Loucy (cell line): ENCODE measurements at regions not wholly inside any gene's neighbourhood (a gene's known extent, or its start where the extent isn't known, plus 50 kb on each side); places are given as distances from the start of the nearest gene placed in this dataset.

Experiments used
- H2AFZ ChIP-seq: fragments of 200-600 bp; sonication (generic); 2 replicates; pipeline ENCODE4 v1.6.0; 2016; ENCODE audit warnings: antibody characterized with exemption, mild to moderate bottlenecking, low read length, moderate library complexity
- H3F3A ChIP-seq: fragments of 200-600 bp; 2 replicates; pipeline ENCODE4 v1.6.0; 2016; ENCODE audit warnings: antibody characterized with exemption, low read depth, mild to moderate bottlenecking
- H3K27me3 ChIP-seq: fragments of 200-600 bp; sonication (generic); 2 replicates; pipeline ENCODE4 v1.6.1; 2014; ENCODE audit warnings: low read length, mild to moderate bottlenecking; ENCODE audit not compliant: insufficient read depth, poor library complexity, severe bottlenecking
- H3K36me3 ChIP-seq: fragments of 200-600 bp; sonication (generic); 2 replicates; pipeline ENCODE4 v1.6.1; 2016; ENCODE audit warnings: low read length; ENCODE audit not compliant: insufficient read depth
- H3K4me1 ChIP-seq: fragments of 200-600 bp; sonication (generic); 2 replicates; pipeline ENCODE4 v1.5.1; 2014; ENCODE audit warnings: low read length, mild to moderate bottlenecking; ENCODE audit not compliant: insufficient read depth, poor library complexity, severe bottlenecking
- H3K4me2 ChIP-seq: fragments of 200-600 bp; sonication (generic); 2 replicates; pipeline ENCODE4 v1.6.0; 2014; ENCODE audit warnings: antibody characterized with exemption, low read length, low read depth, mild to moderate bottlenecking; ENCODE audit not compliant: poor library complexity, severe bottlenecking
- H3K4me3 ChIP-seq: fragments of 200-600 bp; sonication (generic); 2 replicates; pipeline ENCODE4 v1.5.1; 2014; ENCODE audit warnings: low read length, mild to moderate bottlenecking, mixed read lengths; ENCODE audit not compliant: poor library complexity, severe bottlenecking
- H3K79me2 ChIP-seq: fragments of 200-600 bp; sonication (generic); 2 replicates; pipeline ENCODE4 v1.6.1; 2014; ENCODE audit warnings: low read length; ENCODE audit not compliant: insufficient read depth
- H3K9ac ChIP-seq: fragments of 200-600 bp; sonication (generic); 2 replicates; pipeline ENCODE4 v1.6.0; 2014; ENCODE audit warnings: mild to moderate bottlenecking, low read depth, low read length, moderate library complexity; ENCODE audit not compliant: poor library complexity, severe bottlenecking
- H3K9me2 ChIP-seq: fragments of 200-600 bp; sonication (generic); replicated peaks from 2 replicates; pipeline ENCODE4 v1.6.1; 2016; ENCODE audit warnings: low read depth, low read length, mixed read lengths
- H3K9me3 ChIP-seq: fragments of 200-600 bp; sonication (generic); 2 replicates; pipeline ENCODE4 v1.6.1; 2014; ENCODE audit warnings: mild to moderate bottlenecking, antibody characterized with exemption, low read length, low read depth; ENCODE audit not compliant: insufficient read depth
- H4K20me1 ChIP-seq: fragments of 200-600 bp; sonication (generic); 2 replicates; pipeline ENCODE4 v1.6.0; 2014; ENCODE audit warnings: antibody characterized with exemption, low read length, mild to moderate bottlenecking; ENCODE audit not compliant: insufficient read depth, poor library complexity, severe bottlenecking
- CTCF ChIP-seq: fragments of 200-600 bp; sonication (generic); conservative IDR thresholded peaks from 2 replicates; pipeline ENCODE4 v1.5.1; 2014; ENCODE audit warnings: mild to moderate bottlenecking, antibody characterized with exemption, low read length
- EZH2phosphoT487 ChIP-seq: fragments of 200-600 bp; IDR thresholded peaks from 2 replicates; pipeline ENCODE4 v1.6.1; 2018; ENCODE audit warnings: antibody characterized with exemption, mild to moderate bottlenecking, moderate library complexity, borderline replicate concordance

GRCh38 chr11:97996762-97997161 lies 1024.0 kb upstream of the CNTN5 start:
- Histone ChIP-seq H3K4me2 (no peak overlapping the region), H3K4me3 (no peak overlapping the region), H3K4me1 (no peaks in the 10 kb centered on the region), H2AFZ (no peak overlapping the region), H3K9me3 (no peaks in the 10 kb centered on the region), H3K79me2 (no peaks in the 10 kb centered on the region), H3F3A (no peaks in the 10 kb centered on the region), H4K20me1 (no peaks in the 10 kb centered on the region), H3K9me2 (no peaks in the 10 kb centered on the region), H3K9ac (no peak overlapping the region), H3K36me3 (no peaks in the 10 kb centered on the region), H3K27me3 (no peaks in the 10 kb centered on the region)
- TF ChIP-seq CTCF: no peak
- no peak for TF ChIP-seq EZH2phosphoT487

- no peak overlapping the region for H3K9ac ChIP-seq
Observed at GRCh38 chr11:98003606-98004371, 1017.0 kb upstream of the CNTN5 start.

GRCh38 chr11:98007072-98007471 lies 1013.7 kb upstream of the CNTN5 start:
- no peaks in the 10 kb centered on the region for H3K27me3 ChIP-seq
- H3F3A ChIP-seq: no peaks in the 10 kb centered on the region
- no peaks in the 10 kb centered on the region for H3K9me2 ChIP-seq
- H3K9me3 ChIP-seq: peaks cover 1% of the 10 kb centered on the region; the same call in 1 of the 2 replicates
- H3K4me2 ChIP-seq: no peak overlapping the region
- H3K4me1 ChIP-seq: no peaks in the 10 kb centered on the region
- H3K9ac ChIP-seq: no peak overlapping the region
- H3K79me2 ChIP-seq: no peaks in the 10 kb centered on the region
- TF ChIP-seq CTCF: no peak
- no peak for TF ChIP-seq EZH2phosphoT487
- no peaks in the 10 kb centered on the region for H3K36me3 ChIP-seq
- H3K4me3 ChIP-seq: no peak overlapping the region
- no peaks in the 10 kb centered on the region for H4K20me1 ChIP-seq
- H2AFZ ChIP-seq: no peak overlapping the region

More at GRCh38 chr11:98003606-98004371, 1017.0 kb upstream of the CNTN5 start:
- H3K9me2 ChIP-seq: no peaks in the 10 kb centered on the region
- H3K79me2 ChIP-seq: no peaks in the 10 kb centered on the region
- H3K4me1 ChIP-seq: no peaks in the 10 kb centered on the region
- H2AFZ ChIP-seq: no peak overlapping the region
- H3K4me2 ChIP-seq: no peak overlapping the region
- TF ChIP-seq EZH2phosphoT487: no peak
- TF ChIP-seq CTCF: no peak
- no peaks in the 10 kb centered on the region for H3K9me3 ChIP-seq
- H4K20me1 ChIP-seq: no peaks in the 10 kb centered on the region
- H3F3A ChIP-seq: no peaks in the 10 kb centered on the region
- H3K27me3 ChIP-seq: no peaks in the 10 kb centered on the region
- no peak overlapping the region for H3K4me3 ChIP-seq
- no peaks in the 10 kb centered on the region for H3K36me3 ChIP-seq
